ENCODE measurements at regions not wholly inside any gene's neighbourhood (a gene's known extent, or its start where the extent isn't known, plus 50 kb on each side); places are given as distances from the start of the nearest gene placed in this dataset.

GRCh38 chr2:41707790-41708451 is 339.9 kb upstream of the PKDCC start:
- Histone ChIP-seq H3K4me3 (ENCODE audit: insufficient read depth, low read depth, low read length, poor library complexity, severe bottlenecking) (no peak overlapping the region), H3K27ac (ENCODE audit: insufficient read depth, low read length, poor library complexity, severe bottlenecking) (no peak overlapping the region), H3K27me3 (replicated peaks; ENCODE audit: control insufficient read depth, insufficient read depth, low read length, poor library complexity, severe bottlenecking) (no peaks in the 10 kb centered on the region), H3K36me3 (ENCODE audit: control insufficient read depth, insufficient read depth, low read length) (no peaks in the 10 kb centered on the region), H3K9me3 (ENCODE audit: control insufficient read depth, low read length) (no peaks in the 10 kb centered on the region), H3K4me1 (ENCODE audit: control insufficient read depth, insufficient read depth, low read length, poor library complexity, severe bottlenecking) (no peaks in the 10 kb centered on the region)
- no peak for DNase-seq

DNA sequence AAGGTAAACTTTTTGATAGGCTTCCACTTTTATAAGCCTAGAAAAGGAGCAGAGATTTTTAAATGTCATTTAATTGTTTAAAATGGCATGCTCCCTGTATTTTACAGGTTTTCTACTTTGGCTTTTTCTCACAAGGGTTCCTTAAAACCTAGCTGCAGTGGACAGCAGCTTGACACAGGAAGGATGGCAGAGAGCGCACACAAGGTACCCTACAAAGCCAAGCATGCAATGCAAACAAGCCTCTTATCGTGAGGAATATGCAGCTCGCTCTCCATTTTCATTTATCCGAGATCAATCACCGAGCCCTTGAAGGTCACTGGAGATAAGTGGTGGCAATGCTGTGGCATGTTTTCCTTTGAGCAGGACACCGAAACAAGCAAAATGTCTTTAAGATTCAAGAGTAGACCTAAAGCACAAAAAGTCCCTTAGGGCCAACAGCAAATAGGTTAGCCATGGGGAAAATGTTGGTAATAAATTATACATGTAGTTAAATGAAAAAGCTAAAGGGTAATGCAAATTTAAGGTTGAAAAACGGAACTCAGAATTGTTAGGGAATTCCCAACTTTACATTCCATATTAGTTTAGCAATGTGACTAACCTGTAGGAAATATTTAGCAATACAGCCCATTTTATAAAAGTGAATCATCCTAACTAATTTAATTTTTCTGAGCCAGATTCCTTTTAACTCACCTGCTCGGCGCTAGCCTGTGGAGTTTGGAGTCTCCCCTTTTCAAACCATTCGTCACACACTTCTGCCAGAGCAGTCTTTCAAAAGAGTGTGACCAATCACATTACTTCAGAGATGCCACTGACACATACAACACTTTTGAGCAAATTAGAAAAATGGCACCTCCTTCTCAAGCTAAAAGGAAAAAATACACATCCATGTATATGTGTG is 337.9 kb upstream of the PKDCC start:
- H3K4me3 ChIP-seq (ENCODE audit: insufficient read depth, low read depth, low read length, poor library complexity, severe bottlenecking) = no peak overlapping the region
- no peaks in the 10 kb centered on the region for H3K4me1 ChIP-seq (ENCODE audit: control insufficient read depth, insufficient read depth, low read length, poor library complexity, severe bottlenecking)
- no peaks in the 10 kb centered on the region for H3K27me3 ChIP-seq (replicated peaks; ENCODE audit: control insufficient read depth, insufficient read depth, low read length, poor library complexity, severe bottlenecking)
- H3K36me3 ChIP-seq (ENCODE audit: control insufficient read depth, insufficient read depth, low read length) = no peaks in the 10 kb centered on the region
- no peaks in the 10 kb centered on the region for H3K9me3 ChIP-seq (ENCODE audit: control insufficient read depth, low read length)
- no peak for DNase-seq
- H3K27ac ChIP-seq (ENCODE audit: insufficient read depth, low read length, poor library complexity, severe bottlenecking) = no peak overlapping the region

- Histone ChIP-seq H3K36me3 (ENCODE audit: control insufficient read depth, insufficient read depth, low read length) (no peaks in the 10 kb centered on the region), H3K4me1 (ENCODE audit: control insufficient read depth, insufficient read depth, low read length, poor library complexity, severe bottlenecking) (no peaks in the 10 kb centered on the region), H3K27ac (ENCODE audit: insufficient read depth, low read length, poor library complexity, severe bottlenecking) (no peak overlapping the region), H3K27me3 (replicated peaks; ENCODE audit: control insufficient read depth, insufficient read depth, low read length, poor library complexity, severe bottlenecking) (no peaks in the 10 kb centered on the region), H3K9me3 (ENCODE audit: control insufficient read depth, low read length) (no peaks in the 10 kb centered on the region), H3K4me3 (ENCODE audit: insufficient read depth, low read depth, low read length, poor library complexity, severe bottlenecking) (no peak overlapping the region)
- DNase-seq = no peak
Measured at GRCh38 chr2:41710944-41711343, 336.9 kb upstream of the PKDCC start.

- Histone ChIP-seq H3K4me1 (ENCODE audit: control insufficient read depth, insufficient read depth, low read length, poor library complexity, severe bottlenecking) (no peaks in the 10 kb centered on the region), H3K4me3 (ENCODE audit: insufficient read depth, low read depth, low read length, poor library complexity, severe bottlenecking) (no peak overlapping the region)
Measured at GRCh38 chr2:41711736-41712135, 336.1 kb upstream of the PKDCC start.

DNA sequence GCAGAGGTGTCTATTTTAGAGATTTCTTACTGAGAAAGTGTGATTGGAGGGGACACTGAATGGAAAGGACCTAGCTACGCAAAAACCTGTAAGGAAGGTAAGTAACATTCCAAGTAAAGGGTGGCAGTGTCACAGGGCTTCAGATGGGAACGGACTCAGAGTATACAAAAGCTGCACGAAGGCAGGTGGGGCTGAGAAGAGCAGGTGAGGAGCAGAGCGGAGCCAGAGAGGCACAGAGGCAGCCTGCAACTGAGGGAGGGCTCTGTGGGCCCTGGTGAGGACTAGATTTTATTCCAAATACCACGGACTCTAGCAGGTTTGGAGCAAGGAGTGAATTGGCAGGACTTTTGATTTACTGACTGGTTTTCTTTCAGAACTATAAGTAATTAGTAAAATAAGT is 331.3 kb upstream of the PKDCC start:
- Histone ChIP-seq H3K4me1 (ENCODE audit: control insufficient read depth, insufficient read depth, low read length, poor library complexity, severe bottlenecking) (no peaks in the 10 kb centered on the region), H3K9me3 (ENCODE audit: control insufficient read depth, low read length) (no peaks in the 10 kb centered on the region), H3K27ac (ENCODE audit: insufficient read depth, low read length, poor library complexity, severe bottlenecking) (no peak overlapping the region), H3K27me3 (replicated peaks; ENCODE audit: control insufficient read depth, insufficient read depth, low read length, poor library complexity, severe bottlenecking) (no peaks in the 10 kb centered on the region), H3K36me3 (ENCODE audit: control insufficient read depth, insufficient read depth, low read length) (no peaks in the 10 kb centered on the region), H3K4me3 (ENCODE audit: insufficient read depth, low read depth, low read length, poor library complexity, severe bottlenecking) (no peak overlapping the region)
- no peak for DNase-seq

More at GRCh38 chr2:41711736-41712135, 336.1 kb upstream of the PKDCC start:
- no peaks in the 10 kb centered on the region for H3K36me3 ChIP-seq (ENCODE audit: control insufficient read depth, insufficient read depth, low read length)
- H3K9me3 ChIP-seq (ENCODE audit: control insufficient read depth, low read length) = no peaks in the 10 kb centered on the region
- H3K27ac ChIP-seq (ENCODE audit: insufficient read depth, low read length, poor library complexity, severe bottlenecking) = no peak overlapping the region
- no peaks in the 10 kb centered on the region for H3K27me3 ChIP-seq (replicated peaks; ENCODE audit: control insufficient read depth, insufficient read depth, low read length, poor library complexity, severe bottlenecking)
- no peak for DNase-seq

- Histone ChIP-seq H3K27me3 (replicated peaks; ENCODE audit: control insufficient read depth, insufficient read depth, low read length, poor library complexity, severe bottlenecking) (no peaks in the 10 kb centered on the region), H3K36me3 (ENCODE audit: control insufficient read depth, insufficient read depth, low read length) (no peaks in the 10 kb centered on the region), H3K4me3 (ENCODE audit: insufficient read depth, low read depth, low read length, poor library complexity, severe bottlenecking) (no peak overlapping the region), H3K4me1 (ENCODE audit: control insufficient read depth, insufficient read depth, low read length, poor library complexity, severe bottlenecking) (no peaks in the 10 kb centered on the region), H3K9me3 (ENCODE audit: control insufficient read depth, low read length) (no peaks in the 10 kb centered on the region), H3K27ac (ENCODE audit: insufficient read depth, low read length, poor library complexity, severe bottlenecking) (no peak overlapping the region)
- DNase-seq = no peak
Measured at GRCh38 chr2:41717839-41718238, 330.0 kb upstream of the PKDCC start.

GRCh38 chr2:41718705-41719104 is 329.1 kb upstream of the PKDCC start:
- Histone ChIP-seq H3K27me3 (replicated peaks; ENCODE audit: control insufficient read depth, insufficient read depth, low read length, poor library complexity, severe bottlenecking) (no peaks in the 10 kb centered on the region), H3K27ac (ENCODE audit: insufficient read depth, low read length, poor library complexity, severe bottlenecking) (no peak overlapping the region), H3K4me1 (ENCODE audit: control insufficient read depth, insufficient read depth, low read length, poor library complexity, severe bottlenecking) (no peaks in the 10 kb centered on the region), H3K36me3 (ENCODE audit: control insufficient read depth, insufficient read depth, low read length) (no peaks in the 10 kb centered on the region), H3K9me3 (ENCODE audit: control insufficient read depth, low read length) (no peaks in the 10 kb centered on the region), H3K4me3 (ENCODE audit: insufficient read depth, low read depth, low read length, poor library complexity, severe bottlenecking) (no peak overlapping the region)
- DNase-seq = no peak

- Histone ChIP-seq H3K4me1 (ENCODE audit: control insufficient read depth, insufficient read depth, low read length, poor library complexity, severe bottlenecking) (no peaks in the 10 kb centered on the region), H3K27ac (ENCODE audit: insufficient read depth, low read length, poor library complexity, severe bottlenecking) (no peak overlapping the region), H3K9me3 (ENCODE audit: control insufficient read depth, low read length) (no peaks in the 10 kb centered on the region), H3K4me3 (ENCODE audit: insufficient read depth, low read depth, low read length, poor library complexity, severe bottlenecking) (no peak overlapping the region), H3K36me3 (ENCODE audit: control insufficient read depth, insufficient read depth, low read length) (no peaks in the 10 kb centered on the region), H3K27me3 (replicated peaks; ENCODE audit: control insufficient read depth, insufficient read depth, low read length, poor library complexity, severe bottlenecking) (no peaks in the 10 kb centered on the region)
- DNase-seq = no peak
Measured at GRCh38 chr2:41719756-41720155, 328.1 kb upstream of the PKDCC start.

DNA sequence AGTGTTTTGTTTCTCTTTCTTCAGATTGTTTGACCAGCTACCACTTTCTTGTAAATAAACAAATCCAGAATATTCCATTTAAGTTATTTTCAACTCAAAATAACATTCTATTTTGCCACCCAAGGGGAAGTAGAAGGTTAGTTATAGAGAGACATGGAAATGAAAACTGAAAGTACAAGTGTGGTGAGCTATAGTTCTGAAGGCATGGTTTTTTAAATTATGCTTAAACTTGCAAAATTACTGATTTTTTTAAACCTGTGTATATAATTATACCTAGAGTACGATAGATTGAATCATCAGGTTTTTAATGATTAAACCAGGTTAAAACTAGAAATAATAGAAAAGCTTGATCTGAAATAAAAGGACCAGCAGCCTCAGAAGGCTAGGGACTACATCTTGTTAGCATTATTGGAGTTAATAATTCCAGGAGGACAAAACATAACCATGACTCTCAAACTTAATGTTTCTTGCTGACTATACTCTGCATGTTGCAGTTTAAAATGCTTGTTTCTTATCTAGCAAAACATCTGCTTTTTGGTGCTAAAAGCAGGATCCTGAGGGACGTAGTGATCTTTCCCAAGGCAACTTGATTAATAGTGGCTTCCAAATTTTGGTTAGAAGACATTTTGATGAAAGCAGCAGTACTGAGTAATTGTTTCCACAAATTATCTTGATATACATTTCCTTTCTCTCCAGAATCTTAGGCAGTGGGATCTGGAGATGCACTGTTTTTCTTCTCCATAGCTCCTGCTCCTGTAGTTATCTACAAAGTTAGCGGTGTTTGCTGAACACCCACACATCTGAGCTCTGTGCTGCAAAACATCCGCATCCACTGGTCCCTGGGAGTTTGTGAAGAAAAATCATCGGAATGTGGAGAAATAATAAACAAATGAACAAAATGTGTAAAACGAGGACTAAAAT is 327.2 kb upstream of the PKDCC start:
- no peak for DNase-seq
- Histone ChIP-seq H3K4me1 (ENCODE audit: control insufficient read depth, insufficient read depth, low read length, poor library complexity, severe bottlenecking) (no peaks in the 10 kb centered on the region), H3K27me3 (replicated peaks; ENCODE audit: control insufficient read depth, insufficient read depth, low read length, poor library complexity, severe bottlenecking) (no peaks in the 10 kb centered on the region), H3K36me3 (ENCODE audit: control insufficient read depth, insufficient read depth, low read length) (no peaks in the 10 kb centered on the region), H3K27ac (ENCODE audit: insufficient read depth, low read length, poor library complexity, severe bottlenecking) (no peak overlapping the region), H3K9me3 (ENCODE audit: control insufficient read depth, low read length) (no peaks in the 10 kb centered on the region), H3K4me3 (ENCODE audit: insufficient read depth, low read depth, low read length, poor library complexity, severe bottlenecking) (no peak overlapping the region)

Measured in effector memory CD4-positive, alpha-beta T cell (primary cell).